ENCODE measurements at regions not wholly inside any gene's neighbourhood (a gene's known extent, or its start where the extent isn't known, plus 50 kb on each side); places are given as distances from the start of the nearest gene placed in this dataset.
A peak's percentile ranks its signal among the peaks of the same experiment; 100 is the strongest.
"Not testable (repeated sequence)": the region's sequence is repeated elsewhere in the genome, so short reads cannot be mapped to it uniquely, and the experiment has no call there.

DNA sequence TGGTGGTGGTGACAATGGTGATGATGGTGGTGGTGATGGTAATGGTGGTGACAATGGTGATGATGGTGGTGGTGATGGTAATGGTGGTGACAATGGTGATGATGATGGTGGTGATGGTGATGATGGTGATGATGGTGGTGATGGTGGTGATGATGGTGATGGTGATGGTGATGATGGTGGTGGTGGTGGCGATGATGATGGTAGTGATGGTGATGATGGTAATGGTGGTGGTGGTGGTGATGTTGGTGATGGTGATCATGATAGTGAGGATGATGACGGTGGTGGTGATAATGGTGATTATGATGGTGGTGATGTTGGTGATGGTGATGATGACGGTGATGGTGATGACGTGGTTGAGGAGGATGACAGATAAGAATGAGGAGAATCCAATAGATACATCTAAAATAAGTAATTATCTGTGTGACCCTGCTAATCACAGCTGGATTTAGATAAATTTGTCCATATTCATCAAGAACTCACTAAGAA is 170.7 kb upstream of the SFSWAP start:
- Mint-ChIP-seq H3K4me3 (no peak overlapping the region), H3K27ac (no peak overlapping the region), H3K27me3 (peaks cover 2% of the 10 kb centered on the region), H3K36me3 (no peaks in the 10 kb centered on the region), H3K9me3 (ENCODE audit: low read depth) (no peaks in the 10 kb centered on the region), H3K4me1 (no peaks in the 10 kb centered on the region)
- DNase-seq (no peak), ATAC-seq (no peak)
- CTCF ChIA-PET: no interaction called here

DNA sequence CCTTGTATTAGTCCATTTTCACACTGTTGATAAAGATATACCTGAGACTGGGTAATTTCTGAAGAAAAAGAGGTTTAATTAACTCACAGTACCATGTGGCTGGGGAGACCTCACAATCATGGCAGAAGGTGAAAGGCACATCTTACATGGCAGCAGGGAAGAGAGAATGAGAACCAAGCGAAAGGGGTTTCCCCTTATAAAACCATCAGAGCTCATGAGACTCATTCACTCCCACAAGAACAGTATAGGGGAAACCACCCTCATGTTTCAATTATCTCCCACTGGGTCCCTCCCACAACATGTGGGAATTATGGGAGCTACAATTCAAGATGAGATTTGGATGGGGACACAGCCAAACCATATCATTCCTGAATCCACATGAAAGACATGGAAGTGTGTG is 169.4 kb upstream of the SFSWAP start:
- CTCF ChIA-PET; H3K4me3 Mint-ChIP-seq; H3K9me3 Mint-ChIP-seq (ENCODE audit: low read depth); H3K27me3 Mint-ChIP-seq; H3K4me1 Mint-ChIP-seq; DNase-seq; ATAC-seq; H3K36me3 Mint-ChIP-seq; H3K27ac Mint-ChIP-seq: not testable (repeated sequence)

DNA sequence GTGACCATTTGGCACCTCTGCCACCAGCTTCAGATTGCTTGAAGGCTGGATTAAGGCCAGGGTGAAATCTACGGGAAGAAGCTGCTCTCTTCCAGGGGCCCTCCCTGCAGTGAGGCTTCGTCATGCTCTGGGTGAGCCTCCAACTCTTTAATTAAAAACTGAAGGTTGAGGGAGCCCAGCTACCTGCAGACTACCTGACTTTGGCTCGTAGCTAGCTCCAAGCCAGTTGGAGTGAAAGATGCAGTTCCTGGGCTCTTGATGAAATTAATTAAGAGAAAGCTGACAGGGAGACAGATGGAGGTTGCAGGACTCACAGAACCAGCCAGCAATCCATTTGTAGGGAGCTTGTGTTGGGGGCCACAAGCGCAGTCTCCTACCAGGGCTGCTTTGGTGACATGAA is 168.5 kb upstream of the SFSWAP start:
- Mint-ChIP-seq H3K27me3 (no peaks in the 10 kb centered on the region), H3K27ac (no peak overlapping the region), H3K4me1 (no peaks in the 10 kb centered on the region), H3K36me3 (no peaks in the 10 kb centered on the region), H3K9me3 (ENCODE audit: low read depth) (no peaks in the 10 kb centered on the region), H3K4me3 (no peak overlapping the region)
- CTCF ChIA-PET: no interaction called here
- no peak for DNase-seq
- ATAC-seq: no peak

DNA sequence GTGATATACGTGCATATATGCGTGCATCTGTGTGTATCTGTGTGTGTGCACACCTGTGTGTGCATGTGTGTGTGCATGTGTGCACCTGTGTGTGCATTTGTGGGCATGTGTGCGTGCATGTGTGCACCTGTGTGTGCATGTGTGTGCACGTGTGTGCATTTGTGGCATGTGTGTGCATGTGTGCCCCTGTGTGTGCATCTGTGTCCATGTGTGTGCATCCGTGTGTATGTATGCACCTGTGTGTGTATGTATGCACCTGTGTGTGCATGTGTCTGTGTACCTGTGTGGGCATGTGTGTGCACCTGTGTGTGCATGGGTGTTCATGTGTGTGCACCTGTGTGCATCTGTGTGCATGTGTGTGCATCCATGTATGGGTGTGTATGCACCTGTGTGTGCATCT is 167.8 kb upstream of the SFSWAP start:
- no peak overlapping the region for H3K27ac Mint-ChIP-seq
- H3K4me3 Mint-ChIP-seq: no peak overlapping the region
- ATAC-seq (no peak), DNase-seq (no peak)
- CTCF ChIA-PET: no interaction called here
- H3K9me3 Mint-ChIP-seq (ENCODE audit: low read depth): no peaks in the 10 kb centered on the region
- no peaks in the 10 kb centered on the region for H3K4me1 Mint-ChIP-seq
- H3K36me3 Mint-ChIP-seq: no peaks in the 10 kb centered on the region
- no peaks in the 10 kb centered on the region for H3K27me3 Mint-ChIP-seq

GRCh38 chr12:131547555-131547954 is 163.3 kb upstream of the SFSWAP start:
- Mint-ChIP-seq H3K9me3 (ENCODE audit: low read depth) (no peaks in the 10 kb centered on the region), H3K27me3 (peaks cover 6% of the 10 kb centered on the region), H3K4me1 (no peaks in the 10 kb centered on the region), H3K36me3 (no peaks in the 10 kb centered on the region), H3K27ac (no peak overlapping the region), H3K4me3 (no peak overlapping the region)
- ATAC-seq (no peak), DNase-seq (no peak)
- CTCF ChIA-PET: no interaction called here

GRCh38 chr12:131550121-131550520 is 160.8 kb upstream of the SFSWAP start:
- no peak overlapping the region for H3K4me3 Mint-ChIP-seq
- H3K4me1 Mint-ChIP-seq: no peaks in the 10 kb centered on the region
- H3K9me3 Mint-ChIP-seq (ENCODE audit: low read depth): no peaks in the 10 kb centered on the region
- no peak overlapping the region for H3K27ac Mint-ChIP-seq
- H3K27me3 Mint-ChIP-seq: peaks cover 6% of the 10 kb centered on the region
- CTCF ChIA-PET: no interaction called here
- no peaks in the 10 kb centered on the region for H3K36me3 Mint-ChIP-seq
- no peak for DNase-seq
- ATAC-seq: no peak

GRCh38 chr12:131551675-131552491 is 159.0 kb upstream of the SFSWAP start:
- Mint-ChIP-seq H3K27me3 (peaks cover 6% of the 10 kb centered on the region), H3K27ac (no peak overlapping the region), H3K4me1 (no peaks in the 10 kb centered on the region), H3K36me3 (no peaks in the 10 kb centered on the region), H3K9me3 (ENCODE audit: low read depth) (no peaks in the 10 kb centered on the region), H3K4me3 (no peak overlapping the region)
- DNase-seq: no peak
- CTCF ChIA-PET: no interaction called here
- no peak for ATAC-seq

GRCh38 chr12:131552492-131552863 is 158.4 kb upstream of the SFSWAP start:
- H3K4me3 Mint-ChIP-seq: no peak overlapping the region
- H3K36me3 Mint-ChIP-seq: no peaks in the 10 kb centered on the region
- no peak overlapping the region for H3K27ac Mint-ChIP-seq
- H3K9me3 Mint-ChIP-seq (ENCODE audit: low read depth): no peaks in the 10 kb centered on the region
- H3K4me1 Mint-ChIP-seq: no peaks in the 10 kb centered on the region
- H3K27me3 Mint-ChIP-seq: peaks cover 6% of the 10 kb centered on the region
- ATAC-seq (no peak), DNase-seq (no peak)
- CTCF ChIA-PET: no interaction called here

GRCh38 chr12:131553096-131553777 is 157.7 kb upstream of the SFSWAP start:
- no peak overlapping the region for H3K4me3 Mint-ChIP-seq
- CTCF ChIA-PET: no interaction called here
- H3K36me3 Mint-ChIP-seq: no peaks in the 10 kb centered on the region
- no peaks in the 10 kb centered on the region for H3K9me3 Mint-ChIP-seq (ENCODE audit: low read depth)
- H3K27ac Mint-ChIP-seq: no peak overlapping the region
- no peak for ATAC-seq
- H3K27me3 Mint-ChIP-seq: peaks cover 6% of the 10 kb centered on the region
- DNase-seq: no peak
- no peaks in the 10 kb centered on the region for H3K4me1 Mint-ChIP-seq

GRCh38 chr12:131555197-131555846 is 155.6 kb upstream of the SFSWAP start:
- no peak for DNase-seq
- peaks cover 6% of the 10 kb centered on the region for H3K27me3 Mint-ChIP-seq
- H3K4me3 Mint-ChIP-seq: no peak overlapping the region
- CTCF ChIA-PET: no interaction called here
- no peak overlapping the region for H3K27ac Mint-ChIP-seq
- H3K9me3 Mint-ChIP-seq (ENCODE audit: low read depth): no peaks in the 10 kb centered on the region
- H3K36me3 Mint-ChIP-seq: no peaks in the 10 kb centered on the region
- H3K4me1 Mint-ChIP-seq: no peaks in the 10 kb centered on the region
- ATAC-seq: no peak

DNA sequence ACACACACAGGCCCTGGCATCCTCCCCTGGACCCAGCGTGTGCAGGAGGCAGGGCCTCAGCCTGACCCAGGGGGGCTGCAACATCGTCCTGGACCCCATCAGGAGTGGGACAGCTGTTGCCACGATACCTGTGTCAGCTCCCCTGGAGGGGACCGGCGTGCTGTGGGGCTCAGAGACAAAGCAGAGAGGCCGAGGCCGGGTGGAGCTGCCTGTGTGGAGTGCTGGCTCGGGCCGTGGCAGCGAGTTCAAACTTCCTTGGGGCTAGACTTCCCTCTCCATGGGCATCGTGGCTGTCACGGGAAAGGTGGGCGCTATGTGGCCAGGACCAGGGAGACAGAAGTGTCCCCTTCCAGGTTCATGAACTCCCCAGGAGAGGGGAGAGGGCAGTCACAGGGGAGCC is 155.0 kb upstream of the SFSWAP start:
- no peak overlapping the region for H3K4me3 Mint-ChIP-seq
- no peak overlapping the region for H3K27ac Mint-ChIP-seq
- no peak for DNase-seq
- H3K9me3 Mint-ChIP-seq (ENCODE audit: low read depth): no peaks in the 10 kb centered on the region
- CTCF ChIA-PET: no interaction called here
- ATAC-seq: no peak
- H3K4me1 Mint-ChIP-seq: no peaks in the 10 kb centered on the region
- peaks cover 6% of the 10 kb centered on the region for H3K27me3 Mint-ChIP-seq
- no peaks in the 10 kb centered on the region for H3K36me3 Mint-ChIP-seq

DNA sequence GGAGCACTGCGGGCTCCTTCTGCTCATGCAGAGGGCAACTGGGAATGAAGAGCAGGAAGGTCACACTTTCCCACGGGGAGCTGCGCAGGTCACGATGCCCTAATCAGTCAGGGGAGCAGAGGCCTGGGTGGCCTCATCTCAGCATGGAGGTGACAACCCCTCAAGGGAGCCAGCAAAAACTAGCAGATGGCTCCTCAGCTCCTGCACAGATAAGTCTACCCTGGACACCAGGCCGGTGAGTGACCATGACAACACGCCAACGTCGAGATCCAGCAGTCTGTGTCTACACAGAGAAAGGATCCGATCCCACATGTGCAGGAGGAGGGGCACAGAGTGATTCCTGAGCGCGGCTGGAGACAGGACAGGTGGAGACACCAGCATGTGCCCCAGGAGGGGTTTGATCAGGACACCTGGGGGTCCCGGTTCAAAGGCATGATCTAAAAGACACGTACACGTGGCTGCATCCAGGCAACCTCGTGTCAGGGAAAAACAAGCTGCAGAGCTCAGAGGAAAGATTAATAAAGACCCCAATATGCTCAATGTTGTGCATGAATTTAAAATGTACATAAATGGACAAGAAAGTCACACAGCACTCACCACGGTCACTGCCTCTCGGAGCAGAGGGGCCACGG is 153.7 kb upstream of the SFSWAP start:
- Mint-ChIP-seq H3K4me3 (no peak overlapping the region), H3K27ac (no peak overlapping the region), H3K27me3 (no peaks in the 10 kb centered on the region), H3K36me3 (no peaks in the 10 kb centered on the region), H3K9me3 (ENCODE audit: low read depth) (no peaks in the 10 kb centered on the region), H3K4me1 (no peaks in the 10 kb centered on the region)
- CTCF ChIA-PET: no interaction called here
- DNase-seq (no peak), ATAC-seq (no peak)

- DNase-seq (no peak), ATAC-seq (peak; percentile 70)
- no peaks in the 10 kb centered on the region for H3K4me1 Mint-ChIP-seq
- no peak overlapping the region for H3K4me3 Mint-ChIP-seq
- no peaks in the 10 kb centered on the region for H3K9me3 Mint-ChIP-seq (ENCODE audit: low read depth)
- CTCF ChIA-PET: no interaction called here
- H3K27ac Mint-ChIP-seq: no peak overlapping the region
- no peaks in the 10 kb centered on the region for H3K36me3 Mint-ChIP-seq
- peaks cover 4% of the 10 kb centered on the region for H3K27me3 Mint-ChIP-seq
Observed at GRCh38 chr12:131559517-131560516, 151.1 kb upstream of the SFSWAP start.
